Activated naive CD8-positive, alpha-beta T cell treated with anti-CD3 and anti-CD28 coated beads, Interleukin-2, amount 10 ng/mL, durations not matched to agents 7 days and 5 days (primary cell): ENCODE measurements at regions not wholly inside any gene's neighbourhood (a gene's known extent, or its start where the extent isn't known, plus 50 kb on each side); places are given as distances from the start of the nearest gene placed in this dataset.

Experiments
- ATAC-seq: fragments of 150-1000 bp; cut with Tn5 transposase; one replicate; pipeline ENCODE4 v1.10.0; 2021; ENCODE audit warnings: low read depth, moderate library complexity
- POLR2A ChIA-PET: fragments of 350-600 bp; sonication (Branson Sonifier 250); formaldehyde crosslinking; loops from one replicate; lab custom pipeline; 2021; ENCODE audit warnings: antibody characterized with exemption; lab: Charles Lee
- DNase-seq: peaks from one replicate; pipeline ENCODE4 v3.0.0; 2021
- H3K27ac Mint-ChIP-seq: one replicate; pipeline ENCODE4 v1.8.0; 2022; ENCODE audit warnings: mild to moderate bottlenecking, mixed read lengths
- H3K27me3 Mint-ChIP-seq: one replicate; pipeline ENCODE4 v1.8.0; 2022; ENCODE audit warnings: mild to moderate bottlenecking, moderate library complexity, mixed read lengths
- H3K36me3 Mint-ChIP-seq: one replicate; pipeline ENCODE4 v1.8.0; 2021; ENCODE audit warnings: mild to moderate bottlenecking, mixed read lengths
- H3K4me1 Mint-ChIP-seq: one replicate; pipeline ENCODE4 v1.8.0; 2021; ENCODE audit warnings: mixed read lengths
- H3K4me3 Mint-ChIP-seq: one replicate; pipeline ENCODE4 v1.8.0; 2022; ENCODE audit warnings: mild to moderate bottlenecking, moderate library complexity, mixed read lengths
- H3K9me3 Mint-ChIP-seq: one replicate; pipeline ENCODE4 v1.8.0; 2021; ENCODE audit warnings: mixed read lengths

DNA sequence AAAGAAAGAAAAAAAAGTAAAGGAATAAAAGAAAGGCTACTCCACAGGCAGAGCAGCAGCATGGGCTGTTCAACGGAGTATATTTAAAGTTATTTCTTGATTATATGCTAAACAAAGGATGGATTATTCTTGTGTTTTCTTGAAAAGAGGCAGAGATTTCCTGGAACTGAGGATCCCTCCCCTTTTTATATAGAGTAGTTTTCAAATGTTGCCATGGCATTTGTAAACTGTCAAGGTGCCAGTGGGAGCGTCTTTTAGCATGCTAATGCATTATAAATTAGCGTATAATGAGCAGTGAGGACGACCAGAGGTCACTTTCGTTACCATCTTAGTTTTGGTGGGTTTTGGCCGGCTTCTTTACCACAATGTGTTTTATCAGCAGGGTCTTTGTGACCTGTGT lies 383.0 kb downstream of the PCNX1 start:
- POLR2A ChIA-PET: interaction anchor here (0.7 kb wide), 2 partner anchors 12 to 28 kb away, joined by 3 to 5 read pairs; no protein-coding TSS in a partner anchor
- Mint-ChIP-seq H3K36me3 (peaks cover 1% of the 10 kb centered on the region), H3K4me1 (peaks cover 11% of the 10 kb centered on the region), H3K9me3 (peaks cover 3% of the 10 kb centered on the region), H3K27me3 (peaks cover 4% of the 10 kb centered on the region), H3K4me3 (no peak overlapping the region), H3K27ac (no peak overlapping the region)
- DNase-seq (no peak), ATAC-seq (no peak)

DNA sequence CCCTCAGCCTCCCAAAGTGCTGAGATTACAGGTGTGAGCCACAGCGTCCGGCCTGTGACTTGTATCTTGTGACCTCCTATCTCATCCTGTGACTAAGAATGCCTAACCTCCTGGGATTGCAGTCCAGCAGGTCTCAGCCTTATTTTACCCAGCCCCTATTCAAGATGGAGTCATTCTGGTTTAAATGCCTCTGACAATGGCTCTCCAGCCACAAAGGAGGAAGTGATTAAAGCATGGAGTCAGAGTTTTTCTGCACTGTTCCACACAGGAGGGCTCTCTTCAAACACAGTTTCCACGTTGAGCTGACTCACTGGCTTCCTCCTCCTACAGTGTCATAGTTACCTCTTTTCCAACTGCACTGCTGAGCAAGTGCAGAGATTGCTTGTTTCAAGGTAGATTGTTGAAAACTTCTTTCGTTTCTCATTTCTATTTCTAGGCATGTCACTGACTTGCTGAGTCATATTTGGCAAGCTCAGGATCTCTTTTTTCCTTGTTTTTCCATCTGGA lies 383.8 kb downstream of the PCNX1 start:
- DNase-seq: no peak
- POLR2A ChIA-PET: interaction anchor here (1.2 kb wide), 1 partner anchor 30 kb away, joined by 3 read pairs; no protein-coding TSS in a partner anchor
- Mint-ChIP-seq H3K27me3 (peaks cover 2% of the 10 kb centered on the region), H3K9me3 (peaks cover 1% of the 10 kb centered on the region), H3K4me1 (peaks cover 12% of the 10 kb centered on the region), H3K27ac (no peak overlapping the region), H3K4me3 (peak overlapping the region; percentile 6), H3K36me3 (peaks cover 1% of the 10 kb centered on the region)
- ATAC-seq: peak; percentile 78

DNA sequence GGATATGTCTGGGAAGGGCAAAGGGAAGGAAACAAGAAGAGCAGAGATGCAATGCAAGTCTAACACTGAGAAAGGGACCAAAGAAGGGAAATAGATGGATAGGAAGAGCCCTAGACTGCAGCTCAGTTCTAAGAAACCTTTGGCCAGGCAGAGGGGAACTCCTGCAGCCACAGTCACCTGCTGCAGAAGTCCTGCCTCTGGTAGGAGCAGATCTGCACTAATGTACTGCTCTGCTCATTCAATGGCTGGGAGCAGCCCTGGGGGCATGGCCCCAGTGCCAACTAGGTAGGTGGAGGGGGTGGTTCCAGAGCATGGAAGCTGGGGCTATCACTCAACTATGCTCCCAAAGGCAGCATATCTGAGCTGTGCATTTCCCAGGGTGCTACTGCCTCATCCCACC lies 388.9 kb downstream of the PCNX1 start:
- POLR2A ChIA-PET: no interaction called here
- no peak overlapping the region for H3K4me3 Mint-ChIP-seq
- H3K27me3 Mint-ChIP-seq: no peaks in the 10 kb centered on the region
- no peak overlapping the region for H3K27ac Mint-ChIP-seq
- no peak for DNase-seq
- H3K4me1 Mint-ChIP-seq: peaks cover 2% of the 10 kb centered on the region
- peaks cover 6% of the 10 kb centered on the region for H3K36me3 Mint-ChIP-seq
- H3K9me3 Mint-ChIP-seq: peaks cover 6% of the 10 kb centered on the region
- ATAC-seq: no peak

DNA sequence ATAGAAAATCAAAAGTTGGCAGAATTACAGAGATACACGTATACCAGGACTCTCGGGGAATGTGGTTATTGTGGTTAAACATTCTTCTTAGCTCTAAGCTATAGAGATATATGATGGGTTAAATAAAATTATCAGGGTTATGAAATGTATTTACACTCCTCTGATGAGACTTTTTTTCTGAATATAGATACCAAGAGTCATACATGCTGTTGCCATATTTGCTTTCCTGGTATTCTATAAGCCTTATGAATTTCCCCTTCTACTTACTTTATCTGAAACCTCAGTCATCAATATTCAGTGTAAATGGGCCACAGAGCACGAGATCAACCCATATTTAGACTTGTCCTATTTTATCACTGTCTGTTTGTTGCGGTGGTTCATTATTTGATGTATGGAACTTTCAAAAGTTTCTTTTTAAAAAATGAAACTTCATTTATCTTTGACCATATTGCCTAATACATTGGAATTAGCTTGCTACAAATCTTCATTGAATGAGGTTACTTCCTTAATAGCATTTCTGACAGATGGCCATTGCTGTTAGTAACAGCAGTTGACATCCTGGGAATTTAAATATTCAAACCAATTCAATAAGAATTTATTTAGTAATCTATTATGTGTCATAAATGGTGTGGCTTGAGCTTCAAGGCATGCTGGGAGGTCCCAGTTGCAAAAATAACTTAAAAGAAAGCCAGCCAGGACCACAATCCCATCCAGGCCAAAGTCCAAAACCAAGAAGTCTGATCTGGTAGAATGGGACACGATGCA lies 393.5 kb downstream of the PCNX1 start:
- ATAC-seq: no peak
- Mint-ChIP-seq H3K36me3 (peaks cover 10% of the 10 kb centered on the region), H3K4me3 (no peak overlapping the region), H3K9me3 (peaks cover 21% of the 10 kb centered on the region), H3K27me3 (no peaks in the 10 kb centered on the region), H3K27ac (no peak overlapping the region), H3K4me1 (peaks cover 2% of the 10 kb centered on the region)
- POLR2A ChIA-PET: no interaction called here
- no peak for DNase-seq

DNA sequence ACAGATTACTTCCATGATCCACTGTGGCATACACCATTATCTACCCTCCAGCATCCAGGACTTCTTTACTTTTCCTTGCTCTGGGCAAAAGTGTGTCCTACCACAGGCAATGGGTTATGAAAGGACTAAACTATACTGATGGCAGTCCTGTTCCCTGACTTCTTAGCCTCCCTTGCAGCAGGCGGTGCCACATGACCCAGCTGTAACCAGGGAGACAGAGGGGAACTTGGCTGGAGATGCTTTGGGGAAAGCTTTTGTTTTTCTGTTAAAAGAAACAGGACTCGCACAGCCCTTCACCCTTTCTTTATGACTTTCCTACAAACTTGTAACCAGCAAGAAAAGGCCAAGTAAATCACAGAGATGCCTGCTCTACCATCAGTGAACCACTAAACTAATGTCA lies 394.4 kb downstream of the PCNX1 start:
- Mint-ChIP-seq H3K9me3 (peaks cover 23% of the 10 kb centered on the region), H3K27me3 (peaks cover under 1% of the 10 kb centered on the region), H3K36me3 (peaks cover 11% of the 10 kb centered on the region), H3K4me3 (no peak overlapping the region), H3K4me1 (no peaks in the 10 kb centered on the region), H3K27ac (no peak overlapping the region)
- ATAC-seq: no peak
- POLR2A ChIA-PET: no interaction called here
- no peak for DNase-seq

DNA sequence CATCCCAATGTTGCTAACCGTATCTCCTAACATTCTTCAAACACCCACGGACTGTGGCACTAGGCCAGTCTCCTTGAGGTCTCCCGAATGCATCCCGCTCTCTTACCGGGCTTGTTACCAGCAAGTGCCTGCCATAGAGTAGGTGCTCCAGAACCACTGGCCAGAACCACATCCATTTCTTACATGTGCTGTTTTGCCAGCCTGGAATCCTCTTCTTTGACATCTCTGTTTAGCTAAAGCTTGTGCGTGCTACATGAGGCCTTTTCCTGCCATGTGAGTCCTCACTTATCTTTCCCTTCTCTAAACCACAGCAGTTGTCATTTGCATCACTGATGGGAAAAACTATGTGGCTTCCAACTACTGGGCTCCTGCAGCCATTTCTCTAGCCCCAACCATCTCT lies 397.4 kb downstream of the PCNX1 start:
- Mint-ChIP-seq H3K9me3 (peaks cover 27% of the 10 kb centered on the region), H3K4me3 (no peak overlapping the region), H3K27ac (no peak overlapping the region), H3K36me3 (peaks cover 13% of the 10 kb centered on the region), H3K4me1 (no peaks in the 10 kb centered on the region), H3K27me3 (peaks cover 14% of the 10 kb centered on the region)
- POLR2A ChIA-PET: no interaction called here
- DNase-seq (no peak), ATAC-seq (no peak)

DNA sequence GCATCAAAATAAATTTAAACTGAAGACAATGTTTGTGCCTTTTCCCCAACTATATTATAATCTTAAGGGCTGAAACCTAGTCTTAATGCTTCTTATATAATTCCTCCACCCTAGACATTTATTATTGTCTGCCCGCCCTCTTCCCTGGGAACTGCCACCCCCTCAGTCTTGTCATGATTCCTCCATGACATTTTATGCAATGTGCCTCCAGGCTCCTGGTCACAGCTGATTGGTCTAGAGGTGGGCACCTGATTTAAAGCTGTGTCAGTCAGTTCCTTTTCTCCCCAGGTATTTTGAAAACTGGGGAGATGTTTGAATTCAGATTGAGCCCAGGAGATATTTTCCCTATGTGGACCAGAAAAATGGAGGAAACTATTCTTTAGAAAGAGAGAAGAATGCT lies 401.4 kb downstream of the PCNX1 start:
- Mint-ChIP-seq H3K4me3 (no peak overlapping the region), H3K9me3 (peaks cover 27% of the 10 kb centered on the region), H3K36me3 (peaks cover 13% of the 10 kb centered on the region), H3K27ac (no peak overlapping the region), H3K4me1 (no peaks in the 10 kb centered on the region), H3K27me3 (peaks cover 18% of the 10 kb centered on the region)
- POLR2A ChIA-PET: no interaction called here
- DNase-seq (no peak), ATAC-seq (no peak)

DNA sequence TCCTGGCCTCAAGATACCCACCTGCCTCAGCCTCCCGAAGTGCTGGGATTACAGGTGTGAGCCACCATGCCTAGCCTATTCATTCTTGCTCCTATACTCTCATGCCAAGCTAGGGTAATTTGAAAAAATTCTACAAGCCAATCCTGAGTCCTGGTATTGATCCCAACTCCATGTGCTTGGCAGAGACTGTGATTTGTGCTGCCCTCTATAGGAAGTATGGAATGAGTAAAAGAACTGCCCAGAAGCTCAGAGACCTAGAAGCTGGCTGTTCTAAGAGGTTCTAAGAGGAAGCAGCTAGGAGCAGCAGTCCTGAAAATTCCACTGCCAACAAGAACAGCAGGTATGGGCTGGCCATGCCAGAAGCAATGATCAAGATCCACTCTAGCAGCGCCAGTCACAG lies 402.5 kb downstream of the PCNX1 start:
- Mint-ChIP-seq H3K36me3 (peaks cover 13% of the 10 kb centered on the region), H3K9me3 (peaks cover 27% of the 10 kb centered on the region), H3K4me1 (no peaks in the 10 kb centered on the region), H3K4me3 (no peak overlapping the region), H3K27ac (no peak overlapping the region), H3K27me3 (peaks cover 18% of the 10 kb centered on the region)
- DNase-seq (no peak), ATAC-seq (no peak)
- POLR2A ChIA-PET: no interaction called here

DNA sequence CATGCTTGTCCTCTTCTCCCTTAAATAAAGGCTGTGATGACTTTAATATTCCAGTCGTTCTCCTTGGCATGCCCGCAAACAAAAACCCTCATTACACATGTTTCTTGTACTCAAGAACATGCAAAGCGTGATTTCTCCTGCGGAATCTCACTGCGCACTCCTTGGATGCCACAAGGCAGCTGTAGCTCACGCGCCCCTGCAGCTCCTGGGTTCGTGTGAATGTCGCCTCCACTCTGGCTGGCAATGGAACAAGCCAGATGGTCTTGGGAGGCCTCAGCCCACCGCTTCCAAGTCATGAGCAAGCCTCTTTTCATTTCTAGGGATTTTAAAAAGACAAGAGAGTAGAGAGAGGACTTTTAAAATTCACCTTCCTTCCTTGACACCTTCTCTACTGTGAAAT lies 403.8 kb downstream of the PCNX1 start:
- H3K27ac Mint-ChIP-seq: no peak overlapping the region
- ATAC-seq: no peak
- peaks cover 13% of the 10 kb centered on the region for H3K36me3 Mint-ChIP-seq
- peaks cover 24% of the 10 kb centered on the region for H3K9me3 Mint-ChIP-seq
- no peak for DNase-seq
- H3K4me1 Mint-ChIP-seq: no peaks in the 10 kb centered on the region
- H3K4me3 Mint-ChIP-seq: no peak overlapping the region
- peaks cover 24% of the 10 kb centered on the region for H3K27me3 Mint-ChIP-seq
- POLR2A ChIA-PET: no interaction called here

DNA sequence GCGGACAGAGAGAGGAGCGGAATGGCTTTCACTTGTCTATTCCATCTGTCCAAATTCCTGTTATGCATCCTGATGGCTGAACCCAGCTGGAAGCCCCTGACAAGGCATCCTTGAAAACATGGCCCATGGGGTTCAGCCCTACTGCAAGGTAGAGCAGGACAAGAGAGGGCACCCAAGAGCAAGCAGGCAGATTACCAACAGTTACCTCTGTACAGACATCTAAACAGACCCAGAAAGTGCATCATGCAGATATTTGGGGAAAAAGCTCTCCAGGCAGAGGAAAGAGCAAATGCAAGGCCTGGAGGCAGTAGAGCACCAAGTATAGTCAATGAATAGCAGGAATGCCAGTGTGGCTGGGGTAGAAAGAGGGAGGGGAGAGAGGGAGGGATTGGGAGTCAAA lies 407.5 kb downstream of the PCNX1 start:
- POLR2A ChIA-PET: no interaction called here
- Mint-ChIP-seq H3K27me3 (peaks cover 12% of the 10 kb centered on the region), H3K36me3 (peaks cover 6% of the 10 kb centered on the region), H3K9me3 (peaks cover 13% of the 10 kb centered on the region), H3K4me3 (no peak overlapping the region), H3K27ac (no peak overlapping the region), H3K4me1 (peaks cover 4% of the 10 kb centered on the region)
- ATAC-seq (no peak), DNase-seq (no peak)

DNA sequence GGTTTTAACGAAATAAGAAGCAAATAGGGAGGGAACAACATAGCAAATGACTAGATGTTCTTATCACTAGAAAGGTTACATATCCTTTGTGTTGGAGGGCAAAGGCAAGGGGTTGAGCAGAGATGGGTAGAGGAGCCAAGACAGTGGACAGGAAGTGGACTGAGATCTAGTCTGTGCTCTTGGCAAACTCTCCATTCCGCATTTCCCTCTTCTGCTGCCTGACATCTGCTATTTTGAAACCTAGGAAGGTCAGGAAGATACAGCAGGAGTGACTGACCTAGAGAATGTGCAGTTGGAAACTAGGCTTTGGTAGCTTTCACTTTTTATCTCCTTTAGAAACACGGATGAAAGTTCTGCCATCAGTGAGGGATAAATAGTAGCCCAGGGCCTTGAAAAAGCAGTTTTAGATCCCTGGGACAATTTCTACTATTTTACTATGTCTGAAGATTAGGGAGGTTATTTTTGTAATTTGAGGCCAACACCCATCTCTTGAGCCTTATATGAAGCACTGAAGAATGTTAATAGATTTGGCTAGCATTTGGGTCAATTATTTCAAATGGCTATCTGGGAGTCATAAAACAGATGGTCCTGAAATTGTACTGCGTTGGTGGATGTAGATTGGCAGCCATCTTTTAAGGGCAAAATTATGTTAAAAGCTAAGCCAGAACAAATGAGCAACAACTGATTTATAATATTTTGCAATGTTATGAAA lies 410.3 kb downstream of the PCNX1 start:
- ATAC-seq (no peak), DNase-seq (no peak)
- Mint-ChIP-seq H3K9me3 (peaks cover 11% of the 10 kb centered on the region), H3K27me3 (peaks cover 7% of the 10 kb centered on the region), H3K4me1 (peaks cover 15% of the 10 kb centered on the region), H3K36me3 (peaks cover 6% of the 10 kb centered on the region), H3K4me3 (no peak overlapping the region), H3K27ac (no peak overlapping the region)
- POLR2A ChIA-PET: no interaction called here

DNA sequence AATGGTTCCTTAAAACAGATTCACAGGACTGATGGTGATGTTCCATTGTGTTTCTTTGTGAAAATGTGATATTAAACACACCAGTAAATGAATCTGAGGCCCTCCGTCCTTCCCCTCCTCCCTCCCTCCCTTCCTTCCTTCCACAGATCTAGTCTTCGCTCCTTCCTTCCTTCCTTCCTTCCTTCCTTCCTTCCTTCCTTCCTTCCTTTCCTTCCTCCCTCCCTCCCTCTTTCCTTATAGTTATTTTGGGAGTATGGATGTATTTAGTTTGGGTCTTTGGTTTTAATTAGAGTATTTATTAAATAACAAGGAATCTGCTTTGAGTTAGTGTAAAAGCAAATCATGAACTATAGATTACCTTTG lies 410.8 kb downstream of the PCNX1 start:
- no peak for ATAC-seq
- no peak for DNase-seq
- Mint-ChIP-seq H3K9me3 (peaks cover 10% of the 10 kb centered on the region), H3K4me3 (no peak overlapping the region), H3K36me3 (peaks cover 7% of the 10 kb centered on the region), H3K27me3 (peaks cover 7% of the 10 kb centered on the region), H3K27ac (no peak overlapping the region), H3K4me1 (peaks cover 20% of the 10 kb centered on the region)
- POLR2A ChIA-PET: no interaction called here

DNA sequence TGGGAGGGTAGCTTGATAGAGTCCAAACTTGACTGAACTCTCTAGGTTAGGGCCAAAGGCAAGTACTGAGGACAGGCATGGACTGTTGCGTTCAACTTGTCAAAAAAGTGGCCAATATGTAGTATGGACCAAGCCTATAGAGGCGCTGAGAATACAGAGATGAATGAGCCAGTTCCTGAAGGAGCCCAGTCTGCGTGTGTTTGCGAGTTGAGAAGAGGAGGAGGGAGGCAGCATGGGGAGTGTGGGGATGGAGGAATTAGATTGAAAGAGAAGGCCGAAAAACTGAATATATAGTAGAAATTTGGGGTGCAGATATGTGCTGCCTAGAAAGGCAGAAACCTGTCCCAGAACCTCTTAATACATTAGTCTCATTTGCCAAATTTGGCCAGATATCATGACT lies 412.4 kb downstream of the PCNX1 start:
- H3K9me3 Mint-ChIP-seq: peaks cover 3% of the 10 kb centered on the region
- H3K36me3 Mint-ChIP-seq: peaks cover 8% of the 10 kb centered on the region
- peak overlapping the region; percentile 84 for H3K4me3 Mint-ChIP-seq
- H3K27ac Mint-ChIP-seq: peak overlapping the region; percentile 71
- ATAC-seq: no peak
- POLR2A ChIA-PET: interaction anchor here (0.5 to 2.5 kb wide), 3 partner anchors 57 to 1101 kb away, joined by 3 to 7 read pairs (median 4); no protein-coding TSS in a partner anchor
- no peak for DNase-seq
- H3K27me3 Mint-ChIP-seq: peaks cover 7% of the 10 kb centered on the region
- peaks cover 33% of the 10 kb centered on the region for H3K4me1 Mint-ChIP-seq
